ENCODE measurements at regions not wholly inside any gene's neighbourhood (a gene's known extent, or its start where the extent isn't known, plus 50 kb on each side); places are given as distances from the start of the nearest gene placed in this dataset.

DNA sequence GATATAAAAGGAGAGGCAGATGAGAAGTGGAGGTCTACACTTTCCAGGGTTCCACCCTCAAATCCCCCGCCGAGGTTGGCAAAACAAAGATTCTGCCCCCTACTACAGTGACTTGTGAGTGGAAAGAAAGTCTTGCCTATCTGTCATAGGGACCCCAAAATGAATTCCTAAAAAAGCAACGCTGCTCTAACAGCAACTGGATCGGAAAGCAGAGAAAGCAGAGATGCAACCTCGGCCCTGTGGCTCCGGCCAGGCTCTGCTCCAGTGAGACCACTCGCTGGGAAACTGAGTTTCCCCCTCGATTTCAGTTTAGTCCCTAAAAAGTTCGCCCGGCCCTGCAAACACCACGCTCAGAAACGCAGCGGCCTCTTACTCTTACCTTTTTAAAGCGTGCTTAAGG lies 297.9 kb upstream of the NFE2L3 start:
- no peak for DNase-seq

- no peak for DNase-seq
These were observed 297.1 kb upstream of the NFE2L3 start for GRCh38 chr7:25854608-25855497.

DNA sequence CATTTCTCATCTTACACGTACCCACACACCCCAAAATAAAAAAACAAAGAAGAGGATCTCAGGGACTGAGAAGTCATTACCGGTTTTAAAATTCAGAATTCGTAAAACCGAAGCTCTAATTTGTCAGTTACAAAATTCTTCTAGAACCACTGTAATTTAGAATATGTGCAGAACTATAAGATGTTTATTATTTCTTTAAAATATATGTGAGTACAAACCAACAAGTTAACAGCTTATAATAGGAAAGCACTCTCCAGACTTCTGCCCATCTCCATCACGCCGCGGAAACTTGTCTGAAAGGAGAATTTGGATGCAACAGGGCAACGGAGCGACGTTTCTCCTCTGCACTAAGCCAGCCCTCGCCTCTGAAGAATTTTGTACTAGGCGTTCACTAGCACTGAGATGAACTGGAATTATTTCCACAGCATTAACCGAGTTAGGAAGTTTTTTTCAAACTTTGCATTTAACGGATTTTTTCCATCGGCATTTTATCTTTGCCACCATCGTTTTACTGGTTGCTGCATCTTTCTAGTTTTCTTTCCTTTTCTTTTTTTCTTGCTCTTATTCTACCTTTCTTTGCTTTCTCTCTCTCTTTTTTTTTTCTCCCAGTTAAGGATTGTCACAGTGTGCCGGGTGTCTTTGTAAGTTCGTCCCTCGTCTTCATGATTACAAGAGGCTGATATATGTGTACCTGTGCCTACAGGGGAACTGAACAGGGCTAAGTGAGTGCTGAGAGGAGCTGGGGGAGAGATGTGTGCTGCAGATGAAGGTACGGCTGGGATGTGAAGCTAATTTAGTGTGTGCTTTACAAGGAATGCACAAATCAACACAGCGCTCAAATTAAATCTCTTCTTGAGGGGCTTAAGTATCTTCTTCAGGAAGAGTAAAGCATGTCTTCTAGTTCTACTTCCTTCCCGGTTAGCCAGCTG lies 295.9 kb upstream of the NFE2L3 start:
- DNase-seq = no peak

GRCh38 chr7:25857376-25858067 lies 294.5 kb upstream of the NFE2L3 start:
- no peak for DNase-seq

GRCh38 chr7:25858200-25858524 lies 293.8 kb upstream of the NFE2L3 start:
- DNase-seq = no peak

- no peak for DNase-seq
These were observed 293.2 kb upstream of the NFE2L3 start for GRCh38 chr7:25858525-25859411.

- DNase-seq = no peak
These were observed 292.4 kb upstream of the NFE2L3 start for GRCh38 chr7:25859412-25860274.

- no peak for DNase-seq
These were observed 291.5 kb upstream of the NFE2L3 start for GRCh38 chr7:25860275-25861163.

- no peak for DNase-seq
These were observed 290.9 kb upstream of the NFE2L3 start for GRCh38 chr7:25861164-25861496.

DNA sequence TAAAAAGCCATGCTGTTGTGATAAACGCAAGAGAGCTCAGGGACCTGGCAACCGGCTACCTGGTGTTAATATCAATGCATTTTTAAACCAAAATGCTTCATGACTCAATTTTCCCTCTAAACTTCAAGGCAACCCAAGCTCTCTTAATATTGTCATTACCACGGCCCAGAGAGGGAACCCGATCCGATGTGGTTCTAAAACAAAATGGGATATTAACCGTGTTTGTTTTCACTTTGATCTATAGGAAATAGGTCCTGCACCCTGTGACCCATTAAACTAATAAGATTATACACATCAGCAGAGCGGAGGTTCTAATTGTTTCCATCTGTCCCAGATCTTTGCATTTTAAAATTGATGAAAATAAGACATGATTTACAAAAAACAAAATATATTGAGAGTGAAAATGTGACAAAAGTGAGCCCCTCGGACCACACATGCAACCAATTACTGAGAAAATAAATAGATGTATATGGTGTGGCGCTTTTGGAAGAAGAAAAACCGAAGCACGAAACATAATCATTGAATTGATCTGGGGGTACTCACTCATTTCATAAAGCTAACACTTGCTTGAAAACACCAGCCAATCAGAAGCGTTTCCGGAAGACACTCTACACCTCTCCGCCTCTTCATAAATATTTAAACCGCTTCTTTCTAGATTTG lies 290.3 kb upstream of the NFE2L3 start:
- no peak for DNase-seq

DNA sequence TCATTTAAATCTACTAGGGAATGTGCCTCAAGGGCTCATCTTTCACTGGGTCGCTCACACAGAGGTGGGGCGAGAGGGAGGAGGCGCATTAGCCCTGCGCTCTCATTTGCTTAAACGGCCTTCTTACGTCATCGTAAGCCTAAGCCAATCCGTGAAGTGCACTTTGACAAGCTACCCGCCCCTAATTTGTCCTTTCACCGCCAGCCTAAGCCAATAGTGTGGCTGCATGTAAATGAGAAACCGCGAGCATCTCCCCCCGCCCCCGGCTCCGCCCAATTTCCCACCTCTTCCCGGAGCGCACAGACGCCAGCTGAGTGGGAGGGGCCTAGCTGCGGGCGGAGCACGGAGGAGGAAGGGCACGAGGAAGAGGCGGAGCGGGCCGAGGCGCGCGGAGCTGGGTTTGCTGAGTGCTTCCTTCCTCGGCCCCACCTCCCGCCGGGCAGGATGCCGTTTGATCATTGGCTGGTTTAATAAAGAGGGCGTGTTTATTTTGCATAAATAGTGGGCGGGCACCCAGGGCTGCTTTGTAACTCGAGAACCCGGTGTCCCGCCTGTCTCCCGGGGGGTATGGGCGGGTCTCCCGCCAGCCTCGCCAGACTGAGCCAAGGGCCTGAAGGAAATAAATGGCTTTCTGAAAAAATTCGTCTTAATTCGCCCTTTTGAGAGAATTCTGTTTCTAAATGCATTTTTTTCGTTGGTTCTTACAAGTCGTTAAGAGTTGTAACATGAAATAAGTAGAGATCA lies 289.6 kb upstream of the NFE2L3 start:
- peak; percentile 55 to 59 for DNase-seq

DNA sequence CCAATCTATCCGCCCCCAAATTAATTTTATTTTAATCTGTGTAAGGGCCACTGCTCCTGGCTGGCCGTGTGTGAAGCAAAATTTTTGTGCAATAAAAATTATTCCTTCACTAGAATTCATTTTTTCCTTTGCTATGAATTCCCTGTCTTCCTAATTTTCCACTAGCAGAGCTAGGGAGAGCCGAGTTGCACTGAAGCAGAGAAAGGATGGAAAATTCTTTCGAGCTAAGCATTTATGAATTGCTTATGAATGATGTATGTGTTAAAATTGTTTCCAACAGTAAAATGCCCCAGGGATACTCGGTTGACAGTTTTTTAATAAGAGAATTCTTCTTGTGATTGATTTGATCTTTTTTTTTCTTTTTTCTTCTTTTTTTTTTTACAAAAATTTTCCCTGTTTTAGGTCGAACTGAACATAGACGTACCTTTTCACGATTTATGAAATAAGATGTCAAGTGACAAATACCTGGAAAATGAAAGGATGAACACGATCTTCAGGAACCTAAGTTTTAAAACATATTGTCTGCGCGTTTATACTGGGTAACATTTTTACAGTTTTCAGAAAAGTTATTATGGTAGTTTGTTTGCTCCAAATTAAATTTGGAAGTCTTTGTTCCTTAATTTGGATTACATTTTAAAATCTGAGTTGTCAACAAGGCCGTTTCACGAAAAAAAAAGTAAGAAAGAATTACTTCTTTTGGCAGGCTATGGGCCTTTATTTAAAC lies 288.8 kb upstream of the NFE2L3 start:
- no peak for DNase-seq

DNA sequence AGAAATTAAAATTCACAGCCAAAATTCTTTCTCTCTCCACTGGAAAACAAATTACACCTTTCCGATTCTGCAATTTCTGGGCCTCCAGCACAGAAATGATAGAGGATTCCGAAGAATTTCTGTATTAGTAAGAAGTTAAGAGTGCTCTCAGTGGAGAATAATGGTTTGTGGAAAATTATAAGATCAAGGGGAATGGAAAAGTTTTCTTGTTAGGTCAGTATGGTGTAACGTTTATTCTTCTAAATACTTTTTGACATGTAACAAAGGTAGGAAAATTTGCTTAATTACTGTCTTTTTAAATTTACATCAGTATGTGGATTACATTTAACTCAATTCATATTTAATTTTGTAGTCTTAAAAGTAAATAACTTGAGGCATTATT lies 288.3 kb upstream of the NFE2L3 start:
- no peak for DNase-seq

DNA sequence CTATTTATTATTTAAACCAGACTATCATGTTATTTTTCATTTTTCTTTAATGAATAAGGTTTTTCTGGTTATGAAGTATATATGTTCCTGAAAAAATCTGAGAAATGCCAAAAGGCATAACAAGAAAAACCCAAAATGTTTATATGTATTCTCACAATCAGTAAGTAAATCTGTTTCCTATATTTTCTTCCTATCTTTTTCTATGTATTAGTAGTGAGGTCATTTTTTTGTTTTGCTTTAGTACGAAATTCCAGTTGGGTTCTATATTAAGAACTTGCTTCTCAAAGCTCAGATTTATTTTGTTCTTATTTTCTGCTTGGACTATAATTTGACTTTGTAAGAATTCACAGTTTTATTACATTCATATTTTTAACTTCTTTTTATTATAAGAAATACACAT lies 287.5 kb upstream of the NFE2L3 start:
- DNase-seq = no peak

DNA sequence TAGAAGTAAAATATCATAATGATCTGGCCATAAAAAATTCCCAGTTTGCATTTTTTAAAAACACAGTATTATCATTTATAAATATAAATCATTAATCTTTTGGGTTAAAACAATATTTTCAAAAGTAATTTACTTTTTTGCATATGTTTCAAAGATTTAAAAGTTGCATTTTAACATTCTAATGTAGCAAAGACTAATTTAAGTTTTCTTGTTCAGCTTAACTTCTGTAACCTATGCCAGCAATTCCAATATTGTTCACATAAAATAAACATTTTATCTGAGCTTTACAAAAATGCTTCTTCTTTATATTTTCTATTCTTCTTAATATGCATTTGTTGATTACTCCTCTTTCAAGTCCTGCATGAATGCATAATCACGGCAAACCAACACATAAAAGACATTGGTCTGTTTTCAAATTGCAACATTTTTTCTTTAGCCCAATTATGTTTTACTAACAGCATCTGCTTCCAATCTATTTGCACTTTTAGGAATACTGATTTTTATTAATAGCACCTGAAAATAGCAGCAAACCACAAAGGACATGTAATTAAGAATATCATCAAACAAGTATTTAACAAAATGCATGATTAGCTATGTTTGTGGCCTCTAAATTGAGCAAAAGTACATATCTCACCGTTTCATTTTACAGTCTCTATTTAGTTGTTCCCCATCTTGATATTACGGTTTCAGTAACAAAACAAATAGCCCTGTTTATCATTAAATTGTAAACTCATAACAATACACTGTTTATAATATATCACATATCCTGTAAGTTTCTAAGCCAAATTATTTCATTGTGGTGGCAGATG lies 286.9 kb upstream of the NFE2L3 start:
- DNase-seq = no peak

GRCh38 chr7:25868509-25868908 lies 283.5 kb upstream of the NFE2L3 start:
- DNase-seq = no peak

GRCh38 chr7:25870574-25870973 lies 281.4 kb upstream of the NFE2L3 start:
- no peak for DNase-seq

DNA sequence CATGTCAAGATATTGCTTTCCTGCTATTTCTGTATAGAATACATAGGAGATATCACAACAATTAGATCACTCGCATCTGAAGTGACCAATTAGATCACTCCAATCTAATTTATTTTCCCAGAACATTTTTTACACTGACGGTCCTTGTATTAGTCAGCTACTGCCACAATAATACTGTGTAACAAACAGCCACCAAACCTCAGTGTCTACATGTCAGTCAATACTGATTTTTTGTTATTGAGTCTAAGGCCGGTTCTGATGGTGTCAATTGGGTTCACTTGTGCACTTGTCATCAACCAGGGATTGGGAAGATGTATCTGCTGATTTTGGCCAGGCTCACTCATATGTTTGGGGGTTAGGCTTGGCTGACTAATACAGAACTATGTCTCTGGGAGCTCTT lies 275.9 kb upstream of the NFE2L3 start:
- DNase-seq = no peak
